GM19238 (cell line): ENCODE measurements at regions not wholly inside any gene's neighbourhood (a gene's known extent, or its start where the extent isn't known, plus 50 kb on each side); places are given as distances from the start of the nearest gene placed in this dataset.

Experiments
- DNase-seq: peaks from one replicate; pipeline ENCODE4 v3.0.0; 2011; ENCODE audit warnings: low spot score; ENCODE audit not compliant: insufficient read length

DNA sequence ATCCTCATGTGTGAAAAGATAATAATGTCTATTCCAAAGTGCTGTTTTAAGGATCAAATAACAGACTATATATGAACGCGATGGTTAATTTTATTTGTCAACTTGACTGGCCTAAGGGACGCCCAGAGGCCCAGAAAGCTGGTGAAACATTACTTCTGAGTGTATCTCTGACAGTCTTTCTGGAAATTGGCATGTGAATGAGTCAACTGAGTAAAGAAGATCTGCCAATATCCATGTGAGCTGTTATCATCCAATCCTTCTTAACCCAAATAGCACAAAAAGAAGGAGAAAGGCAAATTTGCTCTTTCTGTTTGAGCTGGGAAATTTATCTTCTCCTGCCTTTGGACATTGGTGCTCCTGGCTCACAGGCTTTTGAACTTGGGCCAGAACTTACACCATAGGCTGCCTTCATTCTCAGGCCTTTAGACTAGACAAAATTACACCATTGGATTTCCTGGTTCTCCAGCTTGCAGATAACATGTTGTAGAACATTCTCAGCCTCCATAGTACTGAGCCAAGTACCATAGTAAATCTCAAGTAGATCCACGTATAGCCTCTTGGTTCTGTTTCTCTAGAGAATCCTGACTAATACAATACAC, 114.7 kb upstream of the DOCK10 start:
- DNase-seq, result no peak

DNA sequence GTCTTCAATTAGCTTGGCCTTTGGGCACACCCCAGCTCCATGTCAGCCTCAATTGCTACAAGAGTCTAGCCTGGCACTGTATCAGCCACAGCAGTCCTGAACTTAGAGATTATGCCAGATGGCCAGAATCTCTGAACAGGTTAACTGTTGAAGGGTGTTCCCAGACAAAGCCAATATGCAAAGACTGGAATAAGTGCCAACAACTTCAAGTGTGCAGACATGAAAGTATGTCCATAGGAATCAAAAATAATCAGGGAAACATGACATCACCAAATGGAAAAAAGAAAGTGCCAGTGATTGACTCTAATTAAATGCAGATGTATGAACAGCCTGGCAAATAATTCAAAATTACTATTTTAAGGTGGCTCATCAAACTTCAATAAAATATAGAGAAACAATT, 98.5 kb upstream of the DOCK10 start:
- DNase-seq, result no peak

DNA sequence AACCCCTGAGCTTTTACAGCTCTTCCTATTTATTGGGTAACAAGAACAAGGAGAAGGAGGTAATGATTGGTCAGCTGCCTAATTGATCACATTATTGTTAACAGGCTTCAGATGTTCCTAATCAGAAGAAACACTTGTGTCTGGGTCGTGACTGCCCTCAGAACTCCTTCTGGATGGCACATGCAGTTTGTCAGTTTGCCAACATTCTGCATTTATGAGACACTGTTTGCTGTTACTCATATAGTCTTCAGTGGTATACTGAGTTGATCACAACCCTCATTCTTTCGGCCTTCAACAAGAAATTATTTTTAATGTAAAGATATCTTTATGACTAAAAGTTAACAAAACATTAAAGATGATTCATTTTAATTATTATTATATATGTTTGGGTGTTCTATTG, 95.7 kb upstream of the DOCK10 start:
- no peak for DNase-seq

DNA sequence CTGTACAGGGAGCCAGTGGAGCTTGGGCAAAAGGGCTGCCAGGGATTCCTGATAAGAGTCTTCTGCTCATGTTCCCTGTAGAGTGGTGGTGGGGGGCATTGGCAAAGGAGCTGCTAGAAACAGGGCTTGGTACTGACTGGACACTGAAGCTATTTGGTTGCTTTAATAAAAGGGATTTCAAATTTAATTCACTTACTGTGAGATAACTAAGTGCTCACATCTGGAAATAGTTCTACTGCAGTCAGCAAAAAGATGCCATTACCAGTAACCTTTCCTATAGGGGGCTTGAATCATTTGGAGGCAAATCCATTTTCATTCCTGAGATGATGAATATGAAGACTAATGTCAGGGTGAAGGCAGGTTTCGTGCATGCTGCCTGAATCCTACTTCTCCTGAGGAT, 94.3 kb upstream of the DOCK10 start:
- DNase-seq, result no peak

DNA sequence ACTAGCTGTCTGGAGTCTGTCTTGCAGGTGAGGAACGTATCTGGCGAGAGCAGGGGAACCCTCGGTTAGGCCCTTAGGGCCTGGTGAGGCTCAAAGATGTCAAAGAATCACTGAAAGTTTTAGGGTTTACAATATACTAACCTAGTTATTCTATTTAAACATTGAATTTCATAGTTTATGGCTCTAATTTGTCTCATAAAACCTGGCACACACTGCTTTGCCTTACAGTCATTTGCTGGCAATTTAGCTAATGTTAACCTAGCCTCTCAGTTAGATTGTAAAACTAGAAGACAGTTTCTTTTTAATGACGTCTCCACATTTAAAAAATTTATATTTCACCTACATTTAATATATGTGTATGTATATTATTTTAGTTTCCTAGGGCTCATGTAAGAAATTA, 89.6 kb upstream of the DOCK10 start:
- no peak for DNase-seq

DNA sequence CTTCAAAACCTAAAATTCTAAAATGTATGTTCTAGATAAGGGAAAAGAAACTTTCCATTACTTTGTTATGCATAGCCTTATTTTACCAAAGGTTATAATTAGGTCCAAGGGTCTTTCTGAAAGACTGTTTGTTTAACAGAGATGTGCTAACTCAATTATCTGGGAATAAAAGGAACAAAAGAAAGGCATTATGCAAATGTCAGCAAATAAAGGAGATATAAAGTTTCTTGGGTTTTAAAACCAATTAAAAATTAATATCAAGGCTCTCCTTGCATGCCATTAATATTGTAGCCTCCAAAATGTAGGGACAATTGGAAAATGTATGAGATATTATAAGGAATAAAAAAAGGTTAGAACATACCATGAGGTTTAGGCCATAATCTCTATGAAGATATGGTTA, 87.8 kb upstream of the DOCK10 start:
- no peak for DNase-seq

DNA sequence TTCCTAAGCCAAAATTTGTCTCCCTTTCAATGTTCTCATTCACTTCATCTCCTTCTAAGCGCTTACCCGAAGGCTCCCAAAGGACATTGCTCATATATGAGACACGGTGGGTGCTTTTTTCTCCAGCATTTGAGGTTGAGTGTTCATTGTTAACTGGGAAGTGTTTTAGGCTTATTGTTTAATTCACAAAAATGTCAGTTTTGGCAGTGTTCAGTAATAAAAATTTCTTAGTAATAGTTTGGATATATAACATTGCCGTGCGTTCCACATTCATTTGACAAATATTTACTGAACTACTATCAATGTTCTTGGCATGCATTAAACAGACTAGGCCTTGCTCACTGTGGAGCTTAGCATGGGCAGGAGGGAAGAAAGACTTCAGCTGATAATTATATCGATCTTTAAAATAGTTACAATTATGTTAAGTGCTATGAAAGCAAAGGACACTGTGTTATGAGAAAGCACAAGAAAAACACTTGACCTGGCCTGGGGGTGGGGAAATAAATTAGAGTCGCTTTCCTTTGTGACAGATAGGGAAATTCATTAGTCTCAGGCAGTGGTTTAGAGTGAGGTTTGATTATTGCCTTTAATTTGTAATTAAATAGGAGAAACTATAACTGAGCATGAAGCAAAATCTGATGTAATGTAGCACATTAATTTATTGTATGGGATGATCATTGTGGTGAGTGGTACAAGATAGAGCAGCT, 82.2 kb upstream of the DOCK10 start:
- no peak for DNase-seq

DNA sequence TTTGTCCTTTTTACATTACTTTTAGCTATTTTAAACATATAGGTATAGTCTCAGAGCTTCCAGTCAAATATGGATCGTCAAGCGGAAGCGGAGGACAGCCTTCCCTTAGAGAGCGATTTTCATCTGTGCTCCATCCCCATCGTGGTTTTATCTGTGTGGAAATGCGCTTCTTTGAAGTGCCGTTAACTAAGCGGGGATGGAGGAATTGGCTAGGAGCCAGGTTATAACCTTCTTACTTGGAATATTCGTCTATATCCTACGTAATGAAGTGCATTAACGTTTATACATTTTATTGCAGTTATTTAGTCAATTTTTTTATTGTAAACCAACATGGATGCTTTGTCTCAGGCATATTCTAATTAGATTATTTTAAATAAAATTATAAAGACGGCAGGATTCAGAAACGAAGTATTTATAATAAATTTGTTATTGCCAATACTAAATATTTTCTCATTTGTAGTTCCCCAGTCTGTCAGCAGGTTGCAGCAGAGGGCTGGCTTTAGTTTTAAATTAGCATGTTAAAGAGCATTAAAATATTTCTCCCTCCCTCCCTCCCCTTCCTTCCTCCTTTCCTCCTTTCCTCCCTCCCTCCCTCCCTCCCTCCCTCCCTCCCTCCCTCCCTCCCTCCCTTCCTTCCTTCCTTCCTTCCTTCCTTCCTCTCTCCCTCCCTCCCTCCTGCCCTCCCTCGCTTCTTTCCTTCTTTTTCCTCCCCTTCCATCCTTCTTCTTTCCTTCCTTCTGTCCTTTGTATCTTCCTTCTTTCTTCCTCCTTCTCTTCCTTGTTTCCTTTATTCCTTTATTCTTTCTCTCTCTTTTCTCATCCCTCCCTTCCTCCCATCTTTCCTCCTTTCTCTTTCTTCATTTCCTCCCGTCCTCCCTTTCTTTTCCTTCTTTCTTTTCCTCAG, 80.6 kb upstream of the DOCK10 start:
- no peak for DNase-seq

DNA sequence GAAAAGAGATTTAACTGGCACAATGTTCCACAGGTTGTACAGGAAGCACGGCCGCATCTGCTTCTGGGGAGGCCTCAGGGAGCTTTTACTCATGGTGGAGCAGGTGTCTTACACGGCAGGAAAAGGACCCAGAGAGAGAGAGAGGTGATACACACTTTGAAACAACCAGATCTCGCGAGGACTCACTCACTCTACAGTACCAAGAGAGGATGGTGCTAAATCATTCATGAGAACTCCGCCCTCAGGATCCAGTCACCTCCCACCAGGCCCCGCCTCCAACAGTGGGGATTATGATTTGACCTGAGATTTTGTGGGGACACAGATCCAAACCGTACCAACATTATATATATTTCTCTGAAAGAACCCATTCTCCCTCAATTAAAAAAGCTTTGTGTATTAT, 79.7 kb upstream of the DOCK10 start:
- DNase-seq, result no peak

DNA sequence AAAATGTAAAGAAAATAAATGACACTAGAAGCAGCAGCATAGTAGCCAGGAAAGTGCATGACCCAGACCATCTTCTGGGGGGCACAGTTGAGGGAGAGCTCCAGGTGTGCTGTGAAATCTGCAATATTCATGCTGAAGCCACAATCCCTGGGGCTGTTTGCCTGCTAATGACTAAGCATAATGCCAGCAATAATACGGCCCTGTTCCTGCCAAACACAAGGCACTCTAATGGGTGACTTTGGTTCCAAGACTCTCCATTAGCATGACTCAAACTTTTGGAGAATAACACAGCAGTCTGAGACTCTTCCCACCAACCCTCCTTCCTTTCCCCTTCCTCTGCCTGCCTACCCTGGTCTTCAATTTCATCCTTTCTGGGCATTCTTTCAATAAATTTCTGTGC, 77.9 kb upstream of the DOCK10 start:
- DNase-seq, result no peak

DNA sequence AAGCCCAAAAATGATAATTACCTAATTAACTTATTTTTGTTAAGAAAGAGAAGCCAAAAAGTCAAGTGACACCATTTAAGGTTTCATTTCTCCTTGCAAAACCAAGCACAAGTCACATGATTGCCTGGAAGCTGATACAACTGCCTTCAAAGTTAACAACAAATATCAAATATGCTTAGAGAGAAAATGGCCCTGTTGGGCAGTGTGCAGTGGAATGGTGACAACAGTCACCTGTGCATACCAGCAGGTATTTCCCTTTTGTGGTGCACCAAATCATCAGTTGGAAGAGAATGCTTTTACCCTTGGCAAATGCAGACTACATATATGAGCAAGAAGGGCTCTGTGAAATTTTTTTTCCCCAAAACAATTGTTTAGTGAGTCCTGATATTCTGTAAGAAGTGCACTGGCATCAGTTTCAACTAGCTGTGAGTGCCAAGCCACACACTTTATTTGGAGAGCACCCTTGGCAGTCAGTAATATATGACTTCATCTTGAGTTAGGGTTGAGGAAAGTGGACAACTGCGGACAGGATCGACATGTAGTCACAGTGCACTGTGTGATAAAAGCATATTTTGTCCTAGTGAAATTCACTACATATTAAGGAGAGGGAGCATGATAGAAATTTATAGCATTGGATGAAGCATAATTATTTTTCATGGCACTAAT, 74.9 kb upstream of the DOCK10 start:
- DNase-seq, result no peak

DNA sequence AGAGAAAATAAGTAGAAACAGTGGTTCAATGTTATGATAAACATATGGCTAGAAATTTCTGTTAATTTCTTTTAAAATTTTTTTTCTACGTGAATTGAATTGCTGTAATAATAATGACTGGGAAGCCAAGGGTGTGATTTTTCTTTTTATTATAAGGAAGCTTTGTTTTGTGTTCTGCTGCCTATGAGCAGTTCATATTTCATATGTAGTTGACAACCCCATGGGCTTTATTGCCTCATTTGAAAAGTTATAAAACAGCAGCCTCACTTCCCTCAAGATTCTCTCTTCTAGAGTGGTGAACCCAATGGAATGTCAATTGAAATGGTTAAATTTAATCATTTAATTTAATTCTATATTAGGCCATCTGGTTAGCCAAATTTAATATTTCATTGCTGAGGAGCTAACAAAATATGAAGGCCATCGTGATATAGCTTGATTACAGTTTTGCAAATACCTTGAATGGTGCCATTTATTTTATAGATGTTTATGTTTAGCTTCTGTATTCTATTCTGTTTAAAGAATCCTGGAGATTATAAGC, 72.6 kb upstream of the DOCK10 start:
- DNase-seq, result no peak

DNA sequence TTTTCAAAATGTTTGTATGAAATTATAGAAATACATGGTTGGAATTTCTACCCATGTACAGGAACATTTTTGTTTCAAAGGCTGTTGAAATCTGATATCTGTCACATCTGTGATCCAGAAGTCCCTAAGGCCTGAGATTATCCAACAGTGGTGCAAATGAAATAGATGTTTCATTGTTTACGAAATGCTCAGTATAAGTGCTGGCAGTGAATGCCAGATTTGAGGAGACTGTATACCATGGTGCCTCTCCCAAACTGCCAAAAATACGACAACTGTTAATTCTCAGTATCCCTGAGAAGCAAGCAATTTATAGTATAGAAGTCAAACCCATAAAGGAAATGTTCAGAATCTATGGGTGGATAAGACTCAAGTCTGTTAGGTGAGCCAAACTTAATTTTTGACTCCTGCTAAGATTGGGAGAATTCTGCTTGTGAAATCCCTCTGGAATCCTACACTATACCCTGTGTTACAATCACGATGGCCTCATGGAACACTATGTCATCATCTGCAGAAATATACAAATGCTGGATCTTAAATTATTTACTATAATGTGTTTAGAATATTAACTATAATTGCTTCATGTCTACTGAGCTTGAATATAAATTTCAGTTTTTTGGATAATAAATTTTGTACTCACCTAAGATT, 71.2 kb upstream of the DOCK10 start:
- no peak for DNase-seq

DNA sequence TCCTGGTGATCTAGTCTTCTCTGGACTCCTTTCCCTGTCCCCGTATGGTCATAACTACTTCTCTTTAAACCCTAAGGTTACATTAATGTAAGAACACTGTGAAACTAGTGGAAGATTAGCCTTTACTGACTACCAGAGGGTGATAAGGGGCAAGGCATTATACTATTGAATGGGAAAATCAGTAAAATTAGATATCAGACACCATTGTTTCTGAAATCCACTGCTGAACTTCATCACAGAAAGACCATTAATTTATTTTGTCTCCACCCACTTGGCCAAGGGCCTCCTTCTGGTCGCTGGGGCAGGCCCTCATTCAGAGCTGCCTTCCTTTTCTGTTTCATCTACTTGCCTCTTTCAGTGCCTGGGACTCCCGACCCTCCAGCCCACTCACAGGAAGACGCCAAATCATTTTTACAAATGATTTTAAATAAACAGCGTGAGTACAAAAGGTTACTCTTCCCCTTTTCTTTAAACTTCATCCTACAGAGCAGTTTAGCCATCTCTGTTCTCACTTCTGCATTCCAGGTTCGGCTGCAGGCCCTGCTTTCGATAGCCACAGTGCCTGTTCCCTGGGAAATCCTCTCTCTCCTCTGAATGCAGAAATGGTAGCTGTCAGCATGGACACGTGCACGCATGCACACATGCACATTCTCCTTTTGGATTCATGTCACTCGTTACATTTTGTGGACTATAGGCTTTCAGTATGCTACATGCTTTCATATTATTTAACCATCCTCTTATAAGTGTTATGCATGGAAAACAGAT, 70.3 kb upstream of the DOCK10 start:
- no peak for DNase-seq

DNA sequence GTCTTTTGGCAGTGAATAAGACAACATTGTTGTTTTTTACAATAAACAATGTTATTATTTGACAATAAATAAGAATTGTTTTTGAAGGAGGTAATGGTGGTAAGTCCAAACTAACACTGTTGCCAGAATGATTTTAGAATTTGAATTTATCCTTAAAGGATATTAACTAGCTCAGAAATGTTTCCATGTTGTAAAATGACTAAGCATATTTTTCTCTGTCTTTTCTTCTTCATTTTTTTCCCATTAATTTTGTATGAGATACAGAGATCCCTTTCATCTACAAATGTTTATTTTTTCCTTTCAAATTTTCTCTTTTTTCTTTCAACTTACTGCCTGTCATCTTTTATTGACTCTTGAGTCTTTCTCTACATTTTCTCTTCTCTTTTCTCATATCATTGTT, 66.5 kb upstream of the DOCK10 start:
- no peak for DNase-seq

DNA sequence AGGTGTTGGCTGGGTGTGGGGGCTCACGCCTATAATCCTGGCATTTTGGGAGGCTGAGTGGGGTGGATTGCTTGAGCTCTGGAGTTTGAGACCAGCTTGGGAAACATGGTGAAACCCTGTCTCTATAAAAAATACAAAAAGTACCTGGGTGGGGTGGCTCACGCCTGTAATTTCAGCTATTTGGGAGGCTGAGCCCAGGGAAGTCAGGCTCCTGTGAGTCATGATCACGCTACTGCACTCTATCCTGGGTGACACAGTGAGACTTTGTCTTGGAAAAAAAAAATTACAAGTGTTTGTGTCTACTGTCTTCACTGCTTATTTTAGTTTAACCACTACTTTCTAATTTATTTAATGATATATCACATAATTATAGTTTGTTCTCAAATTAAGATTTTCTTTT, 62.7 kb upstream of the DOCK10 start:
- DNase-seq, result no peak

DNA sequence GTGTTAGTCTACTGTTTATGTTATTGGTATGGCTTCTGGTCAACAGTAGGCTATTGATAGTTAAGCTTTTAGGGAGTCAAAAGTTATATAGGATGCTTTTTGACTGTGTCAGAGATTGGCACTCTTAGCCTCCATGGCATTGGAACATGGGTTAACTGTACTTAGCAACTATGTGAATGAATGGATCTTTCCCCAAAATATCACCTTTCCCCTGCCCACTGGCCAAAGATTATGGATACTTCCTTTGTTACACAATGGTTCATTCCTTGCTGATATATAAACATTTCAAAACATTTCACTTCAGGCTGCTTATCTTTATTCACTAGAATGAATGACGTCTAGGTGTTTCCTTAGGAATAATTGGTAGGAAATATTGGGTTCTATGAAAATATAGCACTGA, 62.1 kb upstream of the DOCK10 start:
- DNase-seq, result no peak

DNA sequence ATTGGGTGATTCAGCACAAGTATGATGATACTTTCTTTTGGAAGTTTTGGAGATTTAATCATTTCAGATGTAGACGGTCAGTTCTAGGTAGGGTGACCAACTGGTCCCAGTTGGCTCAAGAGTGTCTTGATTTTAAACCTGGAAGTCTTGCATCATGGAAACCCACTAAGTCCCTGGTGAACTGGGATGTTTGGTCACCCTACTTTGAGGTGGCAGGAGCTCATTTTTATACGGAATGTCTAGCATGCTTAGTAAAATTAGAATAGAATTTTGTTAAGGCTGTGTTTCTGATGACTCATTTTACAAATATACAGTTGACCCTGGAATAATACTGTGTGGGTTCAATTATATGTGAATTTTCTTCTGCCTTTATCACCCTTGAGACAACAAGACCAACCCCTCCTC, 61.5 kb upstream of the DOCK10 start:
- DNase-seq, result no peak

DNA sequence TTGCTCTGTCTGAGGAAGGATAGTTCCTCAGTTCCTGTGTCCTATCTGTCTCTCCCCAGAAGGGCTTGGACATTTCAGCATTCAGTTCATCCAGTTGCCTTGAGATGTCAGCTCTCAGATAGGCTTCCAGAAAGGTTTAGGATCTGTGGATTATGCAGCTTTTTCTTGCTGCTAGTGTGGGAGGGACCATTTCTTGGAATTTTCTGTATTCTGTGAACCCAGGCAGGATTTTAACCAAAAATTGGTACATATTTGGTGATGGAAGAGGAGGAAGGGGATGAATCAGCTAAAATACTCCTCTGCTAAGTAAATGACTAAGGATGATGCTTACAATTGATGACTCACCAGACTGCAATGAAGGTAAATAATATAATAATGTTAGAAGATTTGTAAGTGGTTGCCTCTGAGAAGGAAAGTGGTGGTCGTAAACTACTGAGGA, 58.6 kb upstream of the DOCK10 start:
- no peak for DNase-seq

DNA sequence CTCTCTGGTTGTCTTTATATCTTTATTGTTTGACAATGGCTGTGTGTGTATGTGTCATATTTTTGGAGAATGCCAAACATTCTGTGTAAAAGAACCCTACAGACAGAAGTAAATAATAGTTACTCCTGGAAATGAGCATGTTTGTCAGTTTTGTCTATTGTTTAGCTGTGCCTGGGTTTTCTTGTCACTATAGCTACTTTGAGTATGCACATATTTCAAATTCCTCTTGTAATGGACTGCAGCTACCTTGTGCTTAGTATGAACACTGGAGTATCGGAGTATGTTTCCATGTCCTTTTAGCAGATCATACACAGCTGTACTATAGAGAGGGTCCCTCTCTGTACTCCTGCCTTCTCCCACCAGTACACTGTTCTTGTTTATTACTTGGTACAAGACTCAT, 58.0 kb upstream of the DOCK10 start:
- no peak for DNase-seq
